Activated CD4-positive, CD25-positive, alpha-beta regulatory T cell treated with anti-CD3 and anti-CD28 coated beads, Interleukin-2, amount 50 U/mL, for 72 hours (primary cell): ENCODE measurements at regions not wholly inside any gene's neighbourhood (a gene's known extent, or its start where the extent isn't known, plus 50 kb on each side); places are given as distances from the start of the nearest gene placed in this dataset.

ENCODE experiments used
- DNase-seq: peaks from one replicate; pipeline ENCODE4 v3.0.0; 2021

DNA sequence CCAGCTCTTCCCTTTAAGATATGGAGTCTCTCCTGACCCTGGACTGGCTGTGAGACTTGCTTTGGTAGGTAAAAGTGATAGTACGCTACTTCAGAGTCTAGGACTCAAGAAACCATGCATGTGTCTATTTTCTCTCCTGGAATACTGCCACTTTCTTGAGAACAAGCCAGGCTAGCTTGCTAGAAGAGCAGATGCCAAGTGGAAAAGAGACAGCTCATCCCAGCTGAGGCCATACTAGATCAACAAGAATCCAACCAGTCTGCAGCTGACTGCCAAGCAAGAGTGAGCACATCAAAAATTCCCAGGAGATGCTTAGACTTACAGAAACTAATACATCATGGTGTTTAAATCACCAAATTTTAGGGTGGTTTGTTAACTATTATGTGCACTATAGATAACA, 208.3 kb upstream of the RBMS3 start:
- DNase-seq = no peak

DNA sequence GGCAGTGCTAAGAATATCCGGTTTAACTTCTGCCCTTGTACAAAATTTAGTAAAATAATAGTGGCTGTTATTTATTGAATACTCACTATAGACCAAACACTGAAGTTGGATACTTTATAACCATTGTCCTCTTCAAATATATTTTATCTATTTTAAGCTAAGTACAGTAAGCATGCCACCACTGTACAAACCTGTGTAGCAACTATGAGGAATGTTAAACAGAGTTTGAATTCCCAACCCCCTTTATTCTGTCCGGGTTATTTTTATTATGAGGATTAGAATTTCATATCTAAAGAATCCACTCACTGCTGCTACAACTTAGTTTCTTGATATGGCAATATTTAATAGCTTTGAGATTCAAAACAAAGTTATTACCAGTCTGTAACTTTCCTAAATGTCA, 203.5 kb upstream of the RBMS3 start:
- DNase-seq = no peak

DNA sequence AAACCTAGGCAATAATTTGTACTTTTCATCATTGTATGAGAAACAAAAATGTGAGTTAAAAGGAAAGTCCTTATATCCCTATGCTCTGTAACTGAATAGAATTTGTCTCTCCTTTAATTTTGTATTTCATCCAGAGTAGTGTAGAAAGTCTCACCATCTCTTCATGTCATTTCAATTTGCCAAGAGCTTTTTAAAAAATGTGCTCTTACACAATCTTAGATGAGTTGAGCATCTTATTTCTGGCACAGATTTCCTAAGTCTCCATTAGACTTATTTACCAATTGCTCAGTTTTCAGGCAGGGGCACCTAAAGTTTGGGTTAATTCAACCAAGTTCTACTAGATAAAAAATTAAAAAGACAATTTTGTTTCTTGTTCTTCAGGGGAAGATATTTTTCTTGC, 201.5 kb upstream of the RBMS3 start:
- no peak for DNase-seq

DNA sequence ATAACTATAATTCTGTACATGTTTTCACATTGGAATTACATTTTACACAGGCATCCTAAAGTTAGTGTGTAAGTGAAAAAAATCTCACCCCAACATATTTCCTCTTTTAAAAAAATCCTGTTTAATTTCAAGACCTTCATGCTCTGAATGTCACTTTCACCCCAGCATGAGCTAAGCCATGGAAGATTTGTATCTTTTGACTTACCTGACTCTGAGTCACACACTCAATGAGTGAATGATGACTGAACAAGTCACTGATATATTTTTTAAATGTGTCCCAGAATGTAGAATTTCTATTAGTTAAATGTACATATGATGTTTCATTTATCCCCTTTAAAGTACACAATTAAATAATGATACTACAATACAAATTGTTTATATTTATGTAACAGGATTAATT, 199.9 kb upstream of the RBMS3 start:
- DNase-seq = no peak

DNA sequence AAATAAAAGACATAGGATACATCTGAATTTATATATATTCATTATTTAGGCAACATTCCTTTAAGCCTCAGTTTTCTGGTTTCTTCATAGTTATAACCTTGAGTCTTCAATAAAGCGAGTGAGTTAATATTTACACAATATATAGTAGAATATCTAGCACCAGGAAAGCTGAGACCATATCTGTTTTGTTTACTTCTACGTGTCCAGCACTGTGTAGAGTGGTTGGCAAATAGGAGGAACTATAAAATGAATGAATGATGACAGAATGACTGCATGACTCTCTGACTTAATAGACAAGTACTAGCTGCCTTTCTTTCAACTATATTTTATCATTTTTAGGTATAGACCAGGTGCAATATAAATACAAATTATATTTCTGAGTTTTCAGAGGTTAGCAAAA, 197.8 kb upstream of the RBMS3 start:
- no peak for DNase-seq

DNA sequence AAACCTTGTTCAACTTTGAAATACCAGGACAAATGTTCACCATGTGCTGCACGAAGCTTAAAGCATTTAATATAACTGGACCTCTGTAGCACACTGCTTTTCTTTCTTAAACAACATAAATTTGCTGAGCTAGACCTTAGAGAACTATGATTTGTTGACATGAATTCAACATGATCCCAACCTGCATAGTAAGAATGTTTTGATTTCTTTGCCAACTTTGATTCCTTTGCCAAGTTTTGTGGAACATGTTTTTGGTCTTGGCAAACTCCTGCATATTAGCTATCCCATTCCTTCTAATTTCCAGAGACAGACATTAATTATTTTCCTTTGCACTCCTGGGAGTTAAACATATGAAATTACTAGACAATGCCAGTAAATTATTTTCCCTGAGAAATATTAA, 197.2 kb upstream of the RBMS3 start:
- DNase-seq = no peak

DNA sequence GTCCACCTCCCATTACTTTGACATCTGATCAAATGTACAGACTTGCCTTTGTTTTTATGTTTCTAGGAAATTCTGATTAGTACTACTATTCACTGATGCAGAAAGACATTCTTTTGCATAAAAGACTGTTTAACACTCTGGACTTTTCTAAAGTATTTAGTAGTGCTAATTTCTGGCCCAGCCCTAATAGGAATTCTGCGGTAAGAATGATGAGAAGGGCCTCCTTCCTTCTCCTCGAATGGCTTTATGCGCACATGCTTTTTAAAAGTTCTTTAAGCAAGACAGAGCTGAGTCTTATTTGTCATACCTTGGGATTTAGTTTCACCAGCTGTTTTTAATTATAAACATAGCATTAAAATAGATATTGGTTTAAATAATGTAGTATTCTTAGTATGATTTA, 192.3 kb upstream of the RBMS3 start:
- DNase-seq = no peak

DNA sequence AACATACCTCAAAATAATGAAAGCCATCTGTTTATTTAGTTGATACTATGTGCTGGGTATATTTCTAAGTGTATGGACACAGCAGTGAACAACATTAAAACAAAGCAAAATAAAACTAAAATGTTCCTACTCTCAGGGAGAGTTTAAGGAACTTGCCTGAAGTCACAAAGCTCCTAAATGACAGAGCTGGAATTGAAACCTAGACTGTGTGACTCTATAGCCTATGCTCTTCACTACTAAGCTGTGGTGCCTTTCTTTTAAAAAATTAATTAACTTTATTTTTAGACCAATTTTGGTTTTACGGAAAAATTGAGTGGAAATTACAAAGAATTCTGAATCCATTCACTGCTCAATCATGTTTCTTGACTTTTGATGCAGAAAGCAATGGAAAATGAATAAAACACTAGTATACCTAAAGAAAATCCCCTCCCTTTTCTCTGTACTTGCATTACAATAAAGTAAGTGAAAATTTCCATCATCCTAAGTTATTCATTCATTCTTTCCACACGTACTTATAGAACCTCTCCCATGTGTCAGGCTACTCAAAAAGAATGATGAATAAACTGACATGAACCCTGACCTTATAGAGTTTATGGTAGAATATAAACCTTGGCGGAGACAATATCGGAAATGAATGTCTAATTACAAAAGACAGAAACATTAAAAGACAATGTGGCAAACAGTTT, 189.8 kb upstream of the RBMS3 start:
- DNase-seq = no peak

DNA sequence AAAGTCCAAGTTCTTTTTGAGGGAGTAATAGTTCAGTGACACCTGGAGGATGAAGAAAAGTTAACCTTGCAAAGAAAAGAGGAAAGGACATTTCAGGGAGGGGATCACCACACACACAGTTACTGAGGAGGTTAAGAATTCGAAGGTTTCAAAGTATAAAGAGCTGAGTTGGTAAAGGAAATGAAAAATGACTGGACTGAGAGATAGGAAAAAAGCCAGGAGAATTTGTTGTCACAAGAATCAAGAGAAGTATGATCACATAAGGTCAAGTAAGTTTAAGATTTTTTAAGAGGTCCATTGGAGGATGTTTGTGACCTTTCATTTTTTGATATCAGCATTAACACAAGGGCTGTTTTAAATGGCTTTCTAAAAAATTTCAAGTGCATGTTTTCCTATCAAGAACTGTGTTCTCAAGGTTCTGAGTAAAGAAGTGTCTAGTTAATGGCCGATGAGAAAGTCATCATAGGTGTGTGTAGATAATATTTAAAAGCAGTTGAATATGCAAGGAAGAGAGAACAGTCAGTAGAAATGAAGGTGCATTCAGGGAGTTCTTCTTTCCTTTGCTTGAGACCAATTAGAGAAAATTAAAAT, 189.2 kb upstream of the RBMS3 start:
- no peak for DNase-seq

DNA sequence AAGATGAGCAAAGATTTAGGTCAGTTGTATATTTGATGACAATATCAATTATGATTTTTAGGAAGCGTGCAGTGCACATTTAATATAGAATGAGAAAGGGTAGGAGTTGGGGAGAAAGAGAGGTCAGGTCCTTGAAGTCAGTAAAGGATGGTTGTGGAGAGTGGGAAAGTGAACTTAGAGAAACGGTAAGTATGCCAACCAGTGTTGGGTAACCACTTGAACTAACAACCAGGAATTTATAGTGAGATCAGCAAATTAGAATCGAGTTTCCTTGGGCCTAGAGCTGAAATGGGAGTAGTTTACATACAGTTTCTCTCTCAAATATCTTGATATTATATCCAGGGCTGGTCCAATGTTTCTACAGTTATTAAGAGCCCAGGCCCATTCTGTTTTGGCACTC, 188.5 kb upstream of the RBMS3 start:
- DNase-seq = no peak

DNA sequence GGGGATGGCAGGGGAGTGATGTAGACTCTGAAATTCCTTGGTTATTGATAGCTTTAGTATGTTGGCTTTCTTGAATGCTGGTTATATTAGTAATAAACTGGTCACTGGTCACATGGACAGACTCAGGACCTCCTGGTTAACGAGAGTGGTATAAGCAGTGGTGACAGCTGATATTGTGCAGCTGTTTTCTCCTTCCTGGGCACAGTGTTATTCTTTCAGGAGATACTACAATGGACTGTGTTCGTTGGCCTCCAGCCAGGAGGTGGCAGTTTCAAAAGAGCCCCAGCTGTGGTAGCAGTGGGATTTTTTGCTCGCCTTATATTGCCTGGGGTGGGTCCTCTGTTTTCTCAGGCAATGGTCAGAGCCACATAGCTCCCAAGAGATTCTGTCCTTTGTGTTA, 181.6 kb upstream of the RBMS3 start:
- DNase-seq = no peak

DNA sequence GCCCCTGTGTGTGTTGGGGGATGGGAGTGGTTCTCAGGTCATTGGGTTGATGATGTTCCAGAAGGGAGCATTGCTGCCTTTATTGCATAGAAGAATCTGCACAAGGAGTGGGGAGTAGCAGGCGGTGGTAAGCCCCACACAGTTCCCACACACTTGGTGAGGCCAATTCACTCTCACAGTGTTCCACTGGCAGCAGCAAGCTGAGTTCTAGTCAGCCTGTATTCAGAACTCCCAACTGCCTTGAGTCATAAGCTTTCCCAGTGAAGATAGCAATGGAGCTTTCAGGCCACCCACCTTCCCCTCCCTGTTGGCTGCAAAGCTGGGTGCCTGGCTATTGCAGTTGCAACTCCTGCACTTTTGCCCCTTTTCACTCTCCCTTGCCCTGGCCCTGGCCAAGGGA, 181.1 kb upstream of the RBMS3 start:
- no peak for DNase-seq

DNA sequence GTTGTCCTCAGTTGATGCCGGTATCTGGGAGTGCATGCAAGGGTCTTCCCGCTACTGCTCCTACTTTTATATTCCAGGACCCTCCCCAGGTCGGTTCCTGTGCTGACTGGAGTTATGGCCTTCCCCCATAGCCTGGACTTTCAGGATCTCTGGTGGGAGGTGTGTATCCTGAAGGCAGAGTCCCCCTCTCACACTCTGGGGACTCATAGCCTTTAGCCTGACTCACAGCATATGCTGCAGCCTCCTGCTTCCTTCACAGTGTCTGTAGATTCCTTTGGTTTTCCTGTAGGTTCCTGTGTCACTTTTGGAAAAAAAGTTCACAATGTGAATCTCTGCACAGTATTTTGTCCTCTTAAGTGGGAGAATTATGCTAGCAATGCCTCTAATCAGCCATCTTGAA, 180.6 kb upstream of the RBMS3 start:
- DNase-seq = no peak

DNA sequence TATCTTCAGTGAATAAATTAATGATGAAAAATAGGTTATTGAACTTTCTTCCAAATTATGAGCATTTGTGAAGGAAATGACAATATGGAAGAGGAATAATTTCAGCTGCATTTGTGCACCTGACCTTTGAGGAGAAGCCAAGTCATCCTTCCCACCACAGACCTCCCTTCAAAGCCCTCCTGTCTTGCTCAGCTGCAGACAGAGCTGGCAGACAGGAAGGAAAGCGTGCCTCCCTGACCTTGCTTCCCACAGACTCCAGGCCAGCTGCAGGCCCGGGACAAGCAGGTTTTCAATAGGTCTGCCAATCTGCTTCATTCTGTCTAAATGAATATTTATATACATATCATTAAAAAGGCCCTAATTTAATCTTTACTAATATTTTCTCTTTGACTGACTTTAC, 152.9 kb upstream of the RBMS3 start:
- no peak for DNase-seq

DNA sequence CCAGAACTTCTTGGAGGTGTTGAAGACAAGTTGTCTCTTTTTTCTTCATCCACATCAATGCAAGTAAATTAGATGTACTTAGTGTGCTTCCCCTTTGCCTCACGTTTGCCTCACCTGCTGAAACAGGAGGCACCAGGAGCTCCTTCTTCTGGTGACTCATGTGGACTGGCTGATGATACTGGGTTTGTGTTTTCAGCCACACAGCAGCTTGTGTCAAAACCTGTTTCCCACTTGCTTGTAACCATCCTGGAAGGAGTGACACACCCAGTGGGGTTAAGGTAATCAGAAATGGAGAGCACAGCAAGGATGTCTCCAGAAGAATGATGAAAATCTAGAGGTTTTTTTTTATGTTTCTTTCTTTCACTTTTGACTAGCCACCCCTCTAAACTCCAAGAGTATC, 143.3 kb upstream of the RBMS3 start:
- DNase-seq = no peak

DNA sequence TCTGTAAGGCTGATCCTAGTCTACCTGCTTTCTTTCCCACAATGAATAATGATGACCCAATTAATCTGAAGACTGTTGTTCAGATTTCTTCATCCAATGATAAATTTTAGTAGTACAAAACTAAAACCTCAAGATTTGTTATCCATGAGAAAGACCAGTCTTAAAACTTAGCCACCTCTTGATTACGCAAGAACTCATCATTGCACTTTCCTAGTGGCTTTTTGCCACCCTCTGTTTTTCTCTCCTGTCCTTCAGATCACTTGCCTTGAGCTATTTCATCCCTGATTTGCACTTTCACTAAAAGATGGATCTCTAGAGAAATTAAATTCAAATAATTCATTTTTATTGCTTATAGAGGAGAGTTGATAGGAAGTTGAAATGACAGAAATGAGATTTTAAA, 142.7 kb upstream of the RBMS3 start:
- no peak for DNase-seq

DNA sequence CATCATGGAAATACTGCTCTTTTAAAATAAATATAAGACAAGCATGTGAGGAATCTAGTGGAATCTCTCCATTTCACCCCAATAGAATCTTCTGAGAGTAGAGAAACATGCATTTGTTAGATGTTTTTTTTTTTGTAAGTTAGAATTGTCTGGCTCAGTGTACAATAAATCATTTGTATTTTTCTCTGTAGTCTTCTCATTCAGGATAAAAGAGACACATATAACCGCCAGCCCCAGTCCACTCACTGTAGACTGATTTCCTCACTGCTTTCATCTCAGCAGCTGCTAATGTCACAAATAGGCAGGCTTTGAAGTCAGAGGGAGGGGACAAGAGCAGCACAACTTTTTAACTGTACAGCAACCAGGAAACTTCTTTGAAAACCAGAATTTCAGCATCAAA, 140.2 kb upstream of the RBMS3 start:
- DNase-seq = no peak

DNA sequence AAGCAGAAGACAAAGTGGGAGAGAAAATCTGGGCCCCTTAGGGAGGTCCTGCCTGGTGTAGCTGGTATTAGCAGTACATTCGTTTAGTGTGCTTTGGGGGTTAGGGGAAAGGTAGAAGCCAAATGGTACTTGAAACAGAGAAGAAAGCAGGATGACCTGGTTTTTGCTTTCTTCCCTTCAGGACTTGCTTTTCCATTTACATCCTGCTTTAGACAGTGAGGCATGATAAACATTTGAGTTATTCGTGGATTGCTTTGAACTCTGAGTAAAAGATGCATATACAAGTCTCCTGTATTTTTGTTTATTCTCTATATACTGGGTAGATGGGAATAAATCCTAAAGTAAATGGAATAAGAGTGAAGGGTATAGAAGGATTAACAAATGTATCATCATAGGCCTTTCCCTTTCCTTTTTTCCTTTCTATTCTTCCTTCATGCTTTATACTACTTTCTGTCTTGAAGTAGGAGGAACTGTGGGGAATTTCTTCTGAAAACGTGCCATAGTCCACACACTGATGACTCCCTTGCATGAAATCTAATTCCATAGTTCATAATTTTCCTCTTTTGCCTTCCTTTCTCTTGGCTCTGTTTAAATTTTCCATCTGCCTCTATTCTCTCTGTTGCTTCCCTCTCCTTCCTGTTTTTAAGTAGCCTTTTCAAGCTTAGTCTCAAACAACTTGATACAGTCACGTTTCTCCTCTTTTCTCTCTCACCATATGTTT, 139.5 kb upstream of the RBMS3 start:
- DNase-seq = no peak

DNA sequence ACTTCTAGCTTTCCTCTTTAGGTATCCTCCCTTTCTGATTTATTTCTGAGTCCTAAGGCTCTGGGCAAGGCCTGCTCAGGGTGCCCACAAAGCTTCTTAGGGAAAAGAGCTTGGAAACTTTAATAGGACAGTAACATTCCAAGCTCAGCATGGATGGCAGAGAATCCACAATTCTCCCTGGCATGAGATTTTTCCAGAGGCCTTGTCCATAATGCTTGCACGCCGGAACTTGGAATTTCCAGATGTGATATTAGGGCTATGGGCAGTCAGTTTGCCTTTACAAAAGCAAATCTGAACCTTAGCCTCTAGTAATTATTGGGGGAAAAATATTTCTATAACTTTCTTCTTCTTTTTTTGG, 139.0 kb upstream of the RBMS3 start:
- DNase-seq = no peak

DNA sequence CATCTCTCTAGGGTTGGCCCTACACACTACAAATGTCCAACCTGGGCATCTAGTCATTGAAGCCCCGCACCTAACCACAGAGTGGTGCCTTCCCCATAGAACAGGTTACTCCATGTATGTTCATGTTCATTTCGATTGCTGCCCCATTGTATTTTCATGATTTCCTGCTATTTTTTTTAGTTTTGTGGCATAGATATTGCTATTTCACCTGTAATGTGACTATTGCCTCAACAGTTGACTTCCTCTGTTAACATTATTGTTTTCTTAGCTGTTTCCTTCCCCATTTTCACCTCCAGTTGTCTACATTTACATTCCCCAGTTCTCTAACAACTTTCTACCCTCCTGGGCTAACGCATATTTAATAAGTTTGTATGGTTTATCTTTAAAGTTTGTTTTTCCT, 137.7 kb upstream of the RBMS3 start:
- DNase-seq = no peak

DNA sequence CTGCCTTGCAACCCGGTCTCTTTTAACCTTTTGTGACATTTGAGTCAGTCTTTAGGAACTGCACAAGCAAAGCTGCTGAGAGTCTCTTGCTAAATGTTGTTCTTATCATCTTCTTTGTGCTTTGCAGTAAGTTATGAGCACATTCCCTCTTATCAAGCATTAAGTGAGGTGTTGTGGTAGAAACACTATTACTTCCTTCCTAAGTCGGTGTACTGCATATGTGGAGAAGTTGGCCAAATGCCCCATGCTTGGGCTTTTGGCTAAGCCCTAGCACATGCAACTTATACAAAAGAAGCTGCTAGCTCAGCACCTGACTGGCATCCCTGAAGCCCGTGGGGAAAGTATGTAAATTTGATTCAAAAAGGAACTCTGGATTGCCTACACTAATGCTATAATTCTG, 136.5 kb upstream of the RBMS3 start:
- DNase-seq = no peak

DNA sequence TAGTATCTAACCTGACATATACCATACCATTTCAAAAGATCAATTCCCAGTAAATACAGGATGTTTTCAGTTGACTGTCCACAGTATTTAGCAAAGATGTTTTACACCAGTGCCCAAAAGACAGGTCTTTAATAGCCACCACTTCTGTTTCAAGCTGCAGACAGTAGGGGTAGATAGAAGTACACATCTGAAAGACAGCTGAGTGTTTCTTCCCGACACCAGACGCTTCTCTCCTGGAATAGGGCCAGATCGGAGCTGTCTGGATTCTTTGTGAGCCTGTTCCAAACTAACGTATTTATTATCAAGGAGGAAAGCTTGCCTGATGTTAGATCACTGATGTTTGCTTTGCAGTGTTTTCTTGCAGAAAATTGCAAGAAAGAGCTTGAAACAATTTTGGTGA, 136.1 kb upstream of the RBMS3 start:
- no peak for DNase-seq

DNA sequence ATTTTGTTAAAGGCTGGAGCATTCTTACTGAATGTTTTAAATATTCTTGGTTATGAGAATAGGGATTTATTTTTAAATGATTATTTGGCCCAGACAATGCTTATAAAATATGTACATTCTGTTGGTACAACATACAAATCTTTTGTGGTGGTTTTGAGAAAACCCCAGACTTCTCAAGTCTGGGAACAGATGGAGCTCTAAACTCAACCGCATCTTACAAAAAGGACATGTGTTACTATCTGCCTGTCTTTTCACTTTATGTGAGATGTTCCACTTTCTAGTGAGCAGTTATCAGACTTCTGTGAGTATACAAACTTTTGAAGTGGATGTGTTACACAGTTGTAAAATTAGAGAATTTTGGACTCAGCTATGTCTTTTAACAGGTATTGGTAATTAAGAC, 135.5 kb upstream of the RBMS3 start:
- no peak for DNase-seq

DNA sequence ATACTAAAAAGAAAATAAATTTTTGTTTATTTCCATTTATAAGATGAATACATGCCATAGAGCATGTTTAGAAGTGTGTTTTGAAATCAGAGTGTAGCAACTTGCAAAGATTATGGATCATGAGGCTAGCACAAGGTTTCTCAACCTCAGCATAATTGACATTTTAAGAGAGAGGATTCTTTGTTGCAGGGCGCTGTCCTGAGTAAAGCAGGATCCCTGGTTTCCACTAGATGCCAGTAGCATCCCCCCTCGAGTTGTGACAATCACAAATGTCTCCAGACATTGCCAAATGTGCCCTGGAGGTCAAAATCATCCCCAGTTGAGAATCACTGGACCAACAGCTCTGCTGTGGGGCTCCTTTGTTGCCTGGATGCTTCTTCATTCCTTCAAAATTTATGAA, 128.5 kb upstream of the RBMS3 start:
- no peak for DNase-seq

DNA sequence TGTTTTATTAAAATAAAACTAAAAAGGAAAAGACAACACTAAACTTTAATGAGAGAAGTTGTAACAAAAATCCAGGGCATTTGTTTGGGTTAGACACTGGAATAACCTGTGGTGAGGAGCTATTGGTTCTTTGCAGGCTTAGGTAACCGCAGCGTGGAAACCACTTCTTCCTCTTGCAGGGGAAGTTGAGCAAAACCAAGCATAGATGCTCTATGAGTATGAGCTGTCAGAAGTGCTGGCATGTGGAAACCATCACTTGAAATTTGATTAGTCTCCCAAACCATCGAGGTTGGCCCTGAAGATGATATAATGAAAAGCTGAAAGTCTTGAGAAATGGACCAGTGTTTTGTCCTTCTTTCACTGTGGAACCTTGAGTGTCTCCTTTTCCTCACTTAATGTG, 127.1 kb upstream of the RBMS3 start:
- DNase-seq = no peak
